Suppressor macrophage treated with lipopolysaccharide for 1 hour (primary cell): ENCODE measurements at regions not wholly inside any gene's neighbourhood (a gene's known extent, or its start where the extent isn't known, plus 50 kb on each side); places are given as distances from the start of the nearest gene placed in this dataset.
"Not testable (repeated sequence)": the region's sequence is repeated elsewhere in the genome, so short reads cannot be mapped to it uniquely, and the experiment has no call there.

Experiments
- DNase-seq, 3 donors: peaks; one replicate each; pipeline ENCODE4 v3.0.0-alpha.2; 2020 to 2022

- DNase-seq: no peak
These were observed 53.7 kb upstream of the OTOGL start for GRCh38 chr12:80045594-80045993.

- DNase-seq: peak in 2 of 3 donors; percentile 9 to 30
These were observed 54.7 kb upstream of the OTOGL start for GRCh38 chr12:80044694-80045046.

- DNase-seq: no peak
These were observed 57.6 kb upstream of the OTOGL start for GRCh38 chr12:80041692-80042091.

GRCh38 chr12:80041071-80041470, 58.3 kb upstream of the OTOGL start:
- no peak for DNase-seq

- peak in 2 of 3 donors; percentile 19 to 34 for DNase-seq
These were observed 59.1 kb upstream of the OTOGL start for GRCh38 chr12:80040075-80040738.

- no peak for DNase-seq
These were observed 61.2 kb upstream of the OTOGL start for GRCh38 chr12:80038062-80038560.

- no peak for DNase-seq
These were observed 65.9 kb upstream of the OTOGL start for GRCh38 chr12:80033448-80033847.

GRCh38 chr12:80032946-80033345, 66.4 kb upstream of the OTOGL start:
- DNase-seq: no peak

- DNase-seq: no peak
These were observed 68.1 kb upstream of the OTOGL start for GRCh38 chr12:80031229-80031628.

GRCh38 chr12:80025638-80026037, 73.7 kb upstream of the OTOGL start:
- DNase-seq: no peak

- DNase-seq: no peak
These were observed 79.6 kb upstream of the OTOGL start for GRCh38 chr12:80019691-80020090.

GRCh38 chr12:80018119-80018518, 81.2 kb upstream of the OTOGL start:
- no peak for DNase-seq

GRCh38 chr12:80017261-80017870, 82.0 kb upstream of the OTOGL start:
- no peak for DNase-seq

GRCh38 chr12:80016684-80017083, 81.8 kb upstream of the PPP1R12A start:
- DNase-seq: no peak

GRCh38 chr12:80015660-80016059, 80.8 kb upstream of the PPP1R12A start:
- peak in 1 of 3 donors; percentile 8 for DNase-seq

- not testable (repeated sequence) for DNase-seq
These were observed 68.8 kb upstream of the PPP1R12A start for GRCh38 chr12:80003744-80004143.

GRCh38 chr12:80001562-80001961, 66.7 kb upstream of the PPP1R12A start:
- no peak for DNase-seq

- DNase-seq: no peak
These were observed 65.9 kb upstream of the PPP1R12A start for GRCh38 chr12:80000831-80001230.

GRCh38 chr12:79998554-79998953, 63.7 kb upstream of the PPP1R12A start:
- no peak for DNase-seq

GRCh38 chr12:79997096-79997791, 62.3 kb upstream of the PPP1R12A start:
- DNase-seq: peak; percentile 18 to 50 (median 43)

- not testable (repeated sequence) for DNase-seq
These were observed 60.6 kb upstream of the PPP1R12A start for GRCh38 chr12:79995385-79996084.

GRCh38 chr12:79993106-79993862, 58.4 kb upstream of the PPP1R12A start:
- no peak for DNase-seq

GRCh38 chr12:79991586-79991985, 56.7 kb upstream of the PPP1R12A start:
- no peak for DNase-seq
